B cell (primary cell): ENCODE measurements at regions not wholly inside any gene's neighbourhood (a gene's known extent, or its start where the extent isn't known, plus 50 kb on each side); places are given as distances from the start of the nearest gene placed in this dataset.

ENCODE experiments used
- CTCF ChIP-seq: fragments of 200-600 bp; IDR thresholded peaks from one replicate; pipeline ENCODE4 v1.8.0; 2022; ENCODE audit warnings: antibody characterized with exemption, mild to moderate bottlenecking
- EZH2 ChIP-seq: IDR thresholded peaks from 2 replicates; pipeline ENCODE4 v1.6.1; 2012; ENCODE audit warnings: borderline replicate concordance, low read depth, mild to moderate bottlenecking, moderate library complexity, low read length; ENCODE audit not compliant: insufficient read depth, poor library complexity, severe bottlenecking

GRCh38 chr10:28794986-28795385, 117.7 kb downstream of the BAMBI start:
- no peak for TF ChIP-seq CTCF
- no peak for TF ChIP-seq EZH2
